Heart left ventricle (tissue), 16 donors: ENCODE measurements at regions not wholly inside any gene's neighbourhood (a gene's known extent, or its start where the extent isn't known, plus 50 kb on each side); places are given as distances from the start of the nearest gene placed in this dataset.

Source experiments
- ATAC-seq, 4 donors: fragments of 200-7000 bp; cut with Tn5 transposase; one replicate each; pipeline ENCODE4 v1.9.1; 2020 to 2022; ENCODE audit warnings: moderate library complexity in 4 of 4, mild to moderate bottlenecking in 3 of 4, moderate number of reproducible peaks in 1 of 4
- DNase-seq, 5 donors: peaks; one replicate each; pipeline ENCODE4 v3.0.0-alpha.2; 2020
- H3K27ac ChIP-seq, 12 donors: fragments of 200-600 bp; sonication (generic) in 4 of 12; one replicate each; pipeline versions ENCODE4 v1.5.0 to v1.8.0; 2016 to 2022; ENCODE audit warnings: mild to moderate bottlenecking in 2 of 12
- H3K27me3 ChIP-seq, 9 donors: fragments of 200-600 bp; sonication (generic) in 2 of 9; one replicate each; pipeline versions ENCODE4 v1.5.1 to v1.8.0; 2016 to 2022; ENCODE audit warnings: mild to moderate bottlenecking in 3 of 9
- H3K36me3 ChIP-seq, 9 donors: fragments of 200-600 bp; sonication (generic) in 2 of 9; one replicate each; pipeline versions ENCODE4 v1.5.0 to v1.8.0; 2018 to 2022; ENCODE audit warnings: mild to moderate bottlenecking in 2 of 9
- H3K4me1 ChIP-seq, 12 donors: fragments of 200-600 bp; sonication (generic) in 4 of 12; one replicate each; pipeline versions ENCODE4 v1.5.0 to v1.8.0; 2016 to 2022; ENCODE audit warnings: mild to moderate bottlenecking in 3 of 12
- H3K4me3 ChIP-seq, 12 donors: fragments of 200-600 bp; sonication (generic) in 4 of 12; one replicate each; pipeline versions ENCODE4 v1.5.0 to v1.8.0; 2017 to 2022; ENCODE audit warnings: mild to moderate bottlenecking in 9 of 12, moderate library complexity in 4 of 12
- H3K9me3 ChIP-seq, 12 donors: fragments of 200-600 bp; sonication (generic) in 4 of 12; one replicate each; pipeline versions ENCODE4 v1.5.0 to v1.8.0; 2016 to 2022; ENCODE audit warnings: mild to moderate bottlenecking in 1 of 12
- CTCF ChIP-seq, 12 donors: fragments of 200-600 bp; sonication (generic) in 4 of 12; IDR thresholded peaks; one replicate each; pipeline versions ENCODE4 v1.5.0 to v1.8.0; 2018 to 2022; ENCODE audit warnings: antibody characterized with exemption in 12 of 12, mild to moderate bottlenecking in 5 of 12
- POLR2A ChIP-seq, 2 donors: fragments of 450-650 bp; IDR thresholded peaks; one replicate each; pipeline ENCODE4 v1.6.1; 2017; ENCODE audit warnings: antibody characterized with exemption in 2 of 2, mild to moderate bottlenecking in 2 of 2, moderate library complexity in 2 of 2
- WGBS, 4 donors: extraction: QIAGEN DNeasy Blood & Tissue Kit in 2 of 4; methylation state at CpG; one replicate each; pipeline versions ENCODE4 v1.1.5 to v1.1.7; 2013 to 2018; 5-methylcytosine and 5-hydroxymethylcytosine counted together
- intact Hi-C, 10 donors: fragments of 100-400 bp; cut with DNase I; formaldehyde crosslinking; loops; one replicate each; pipeline versions ENCODE4 v1.11.1 to v1.14.2; 2022
- donor health status: ischemic (EF 13 %, LVEDD 7.1; RV severe dilation, severe dysfunction).
- donor health status: healthy with polysubstance abuse.
- donor health status: DM: no; HTN: yes; CAD: no.
- donor health status: DM: no; HTN: no; CAD: no.
- donor health status: ischemic (EF 25% LVEDD 6.9; RV normal size, moderate dysfunction).
- donor health status: ischemic (EF 25% LVEDD 5.7; RV mildly dilated, moderate dysfunction).
- donor health status: healthy.
- donor health status: DM: yes; HTN: yes; CAD: no.
- donor health status: ischemic (EF 35%, LVEDD 5.7; RV mildly dilated, moderate dysfunction).
- donor health status: nonischemic (EF 11% LVEDD 7.7; RV severe dilation, severe dysfunction).
- donor health status: DM: yes; HTN: yes; CAD: no.
- donor health status: PGD.
- donor health status: ischemic (EF 29% LVEDD 5.4; RV normal size, mild dysfunction).
- donor health status: nonischemic (EF 23%, LVEDD 6.1; RV moderate dilation, normal function).

- DNase-seq (no peak), ATAC-seq (no peak)
- no peak overlapping the region for H3K27ac ChIP-seq
- H3K4me3 ChIP-seq, result no peak overlapping the region
- H3K4me1 ChIP-seq, result peaks cover 0 to 19% (median 15%) of the 10 kb centered on the region in 12 donors
- no peaks in the 10 kb centered on the region for H3K9me3 ChIP-seq
- no peaks in the 10 kb centered on the region for H3K36me3 ChIP-seq
- H3K27me3 ChIP-seq, result no peaks in the 10 kb centered on the region
- intact Hi-C loops, result loop anchor here in 2 of 10 donors (10.0 kb wide), 3 partner anchors 697 to 1197 kb away; partner anchors contain the start of gene PTPRM (in 1 of the 2)
- TF ChIP-seq CTCF (IDR thresholded peaks at IDR 0.05) (no peak), POLR2A (IDR thresholded peaks at IDR 0.05) (no peak)
- WGBS, 4 donors, result 96 to 99% (median 98%) methylated on average over 6 of the region's 6 CpGs
Observed at GRCh38 chr18:8471372-8471771, 137.9 kb upstream of the RAB12 start.

GRCh38 chr18:8474661-8475060 lies 134.6 kb upstream of the RAB12 start:
- Histone ChIP-seq H3K9me3 (no peaks in the 10 kb centered on the region), H3K27me3 (no peaks in the 10 kb centered on the region), H3K4me1 (peaks cover 0 to 5% (median 1%) of the 10 kb centered on the region in 12 donors), H3K36me3 (no peaks in the 10 kb centered on the region), H3K27ac (no peak overlapping the region), H3K4me3 (no peak overlapping the region)
- intact Hi-C loops, result loop anchor here in 5 of 10 donors (5.0 to 10.0 kb wide), 5 partner anchors 513 to 1202 kb away; partner anchors contain the start of gene PTPRM (in 1 of the 5)
- WGBS, 4 donors, result 85 to 91% (median 87%) methylated on average over 3 of the region's 3 CpGs
- DNase-seq (no peak), ATAC-seq (no peak)
- TF ChIP-seq CTCF (IDR thresholded peaks at IDR 0.05), result no peak
- no peak for TF ChIP-seq POLR2A (IDR thresholded peaks at IDR 0.05)

- H3K4me1 ChIP-seq, result peaks cover 0 to 6% (median 0%) of the 10 kb centered on the region in 12 donors
- TF ChIP-seq POLR2A (IDR thresholded peaks at IDR 0.05) (no peak), CTCF (IDR thresholded peaks at IDR 0.05) (no peak)
- no peak for DNase-seq
- 77 to 87% (median 85%) methylated on average over 5 of the region's 5 CpGs for WGBS, 4 donors
- intact Hi-C loops, result loop anchor here in 5 of 10 donors (5.0 to 10.0 kb wide), 5 partner anchors 510 to 1205 kb away; partner anchors contain the start of gene PTPRM (in 1 of the 5)
- no peak overlapping the region for H3K4me3 ChIP-seq
- no peaks in the 10 kb centered on the region for H3K9me3 ChIP-seq
- H3K36me3 ChIP-seq, result no peaks in the 10 kb centered on the region
- no peak overlapping the region for H3K27ac ChIP-seq
- no peak for ATAC-seq
- no peaks in the 10 kb centered on the region for H3K27me3 ChIP-seq
Observed at GRCh38 chr18:8477615-8478014, 131.6 kb upstream of the RAB12 start.

- no peak overlapping the region for H3K4me3 ChIP-seq
- no peaks in the 10 kb centered on the region for H3K36me3 ChIP-seq
- H3K4me1 ChIP-seq, result peaks cover 0 to 6% (median 0%) of the 10 kb centered on the region in 12 donors
- no peaks in the 10 kb centered on the region for H3K27me3 ChIP-seq
- DNase-seq (peak; percentile 27 to 79 (median 37)), ATAC-seq (peak; percentile 38 to 73 (median 60))
- no peaks in the 10 kb centered on the region for H3K9me3 ChIP-seq
- WGBS, 4 donors, result 51 to 56% (median 55%) methylated on average over 13 to 14 of the region's 14 CpGs
- TF ChIP-seq CTCF (IDR thresholded peaks at IDR 0.05) (peak; percentile 63 to 80 (median 72)), POLR2A (IDR thresholded peaks at IDR 0.05) (no peak)
- H3K27ac ChIP-seq, result no peak overlapping the region
- intact Hi-C loops, result loop anchor here in 5 of 10 donors (5.0 to 10.0 kb wide), 5 partner anchors 509 to 1206 kb away; partner anchors contain the start of gene PTPRM (in 1 of the 5)
Observed at GRCh38 chr18:8478166-8478967, 130.9 kb upstream of the RAB12 start.
